ENCODE measurements at regions not wholly inside any gene's neighbourhood (a gene's known extent, or its start where the extent isn't known, plus 50 kb on each side); places are given as distances from the start of the nearest gene placed in this dataset.

GRCh38 chr16:82361885-82362284 lies 191.9 kb upstream of the MPHOSPH6 start:
- BruUV-seq (replicated peaks), result no TSS peak
- H2AFZ ChIP-seq (ENCODE audit: control insufficient read depth, low read depth, low read length), result no peak overlapping the region
- FAIRE-seq, result no peak
- H3K4me2 ChIP-seq (ENCODE audit: control insufficient read depth, insufficient read depth), result no peak overlapping the region
- H3K9me3 ChIP-seq (replicated peaks; ENCODE audit: control insufficient read depth, insufficient read depth, low read length), result no peaks in the 10 kb centered on the region
- ATAC-seq, result no peak
- no peaks in the 10 kb centered on the region for H4K20me1 ChIP-seq (ENCODE audit: control insufficient read depth, insufficient read depth)
- TF ChIP-seq RBBP5 (conservative IDR thresholded peaks at IDR 0.05), result no peak
- no peak for TF ChIP-seq RELB (IDR thresholded peaks at IDR 0.05; ENCODE audit: low read depth)
- TF ChIP-seq POU2F2 (IDR thresholded peaks at IDR 0.05; ENCODE audit: borderline replicate concordance, low read depth, low read length), result no peak
- TF ChIP-seq IRF5 (IDR thresholded peaks at IDR 0.05; ENCODE audit: borderline replicate concordance), result no peak
- no peak for TF ChIP-seq ZZZ3 (IDR thresholded peaks at IDR 0.05; ENCODE audit: control insufficient read depth, insufficient read length, low read depth)
- no peak for TF ChIP-seq HDGF (IDR thresholded peaks at IDR 0.05)
- TF ChIP-seq CBX3 (IDR thresholded peaks at IDR 0.05; ENCODE audit: borderline replicate concordance, low read depth), result no peak
- no peak for TF ChIP-seq SMAD1 (IDR thresholded peaks at IDR 0.05; ENCODE audit: low read depth, partially characterized antibody)
- TF ChIP-seq KLF5 (IDR thresholded peaks at IDR 0.05; ENCODE audit: partially characterized antibody), result no peak
- TF ChIP-seq EP300 (IDR thresholded peaks at IDR 0.05; ENCODE audit: borderline replicate concordance in 1 of 2, control insufficient read depth in 1 of 2, low read depth in 2 of 2, low read length in 2 of 2), result no peak
- TF ChIP-seq CREM (IDR thresholded peaks at IDR 0.05; ENCODE audit: low read depth), result no peak
- no peak for TF ChIP-seq MXI1 (IDR thresholded peaks at IDR 0.05; ENCODE audit: low read depth, low read length)
- H3K4me3 ChIP-seq, result no peak overlapping the region
- ChIA-PET RAD21 (ENCODE audit: unreplicated experiment) (no interaction called here), SMC1A (ENCODE audit: uncharacterized antibody, unreplicated experiment) (no interaction called here), CTCF (no interaction called here), POLR2A (no interaction called here)
- H3K36me3 ChIP-seq (ENCODE audit: control insufficient read depth in 2 of 2, insufficient read depth in 2 of 2, low read length in 1 of 2), result no peaks in the 10 kb centered on the region
- no peak overlapping the region for H3K9ac ChIP-seq (ENCODE audit: control insufficient read depth, insufficient read depth, low read length)
- H3K27me3 ChIP-seq (replicated peaks in 1 of 2; ENCODE audit: control insufficient read depth in 2 of 2, insufficient read depth in 2 of 2, low read length in 1 of 2), result no peaks in the 10 kb centered on the region; a peak in 1 of 4 replicates
- no peaks in the 10 kb centered on the region for H3K79me2 ChIP-seq (ENCODE audit: control insufficient read depth, insufficient read depth, low read length)
- no peaks in the 10 kb centered on the region for H3K4me1 ChIP-seq (ENCODE audit: control insufficient read depth, insufficient read depth, low read length)
- intact Hi-C loops (cut with micrococcal nuclease; ENCODE audit: unreplicated experiment) (no loop called here), in situ Hi-C loops (cut with MboI) (no loop called here)
- DNase-seq (ENCODE audit: low read depth, low spot score), result no peak
- WGBS (ENCODE audit: insufficient coverage, insufficient replicate concordance, low lambda C conversion rate, missing lambda C conversion rate), result 18% methylated on average over 4 of the region's 4 CpGs
- H3K27ac ChIP-seq (ENCODE audit: control insufficient read depth, insufficient read depth), result no peak overlapping the region

Measured in GM12878 (cell line).